NCI-H1105 treated with DMSO at 0.1 percent for 48 hours (cell line): ENCODE measurements at regions not wholly inside any gene's neighbourhood (a gene's known extent, or its start where the extent isn't known, plus 50 kb on each side); places are given as distances from the start of the nearest gene placed in this dataset.
"Not testable (repeated sequence)": the region's sequence is repeated elsewhere in the genome, so short reads cannot be mapped to it uniquely, and the experiment has no call there.

Source experiments
- DNase-seq: peaks from one replicate; lab custom pipeline; 2025; lab: John Stamatoyannopoulos, UW

GRCh38 chr5:126236994-126237393, 186.2 kb upstream of the GRAMD2B start:
- no peak for DNase-seq

- no peak for DNase-seq
These were observed 174.6 kb upstream of the GRAMD2B start for GRCh38 chr5:126248611-126249010.

GRCh38 chr5:126251024-126251423, 172.2 kb upstream of the GRAMD2B start:
- DNase-seq = no peak

- DNase-seq = no peak
These were observed 169.8 kb upstream of the GRAMD2B start for GRCh38 chr5:126253406-126253805.

GRCh38 chr5:126263591-126264184, 159.5 kb upstream of the GRAMD2B start:
- no peak for DNase-seq

- DNase-seq = no peak
These were observed 157.3 kb upstream of the GRAMD2B start for GRCh38 chr5:126265917-126266316.

- no peak for DNase-seq
These were observed 155.8 kb upstream of the GRAMD2B start for GRCh38 chr5:126267438-126267837.

- no peak for DNase-seq
These were observed 154.4 kb upstream of the GRAMD2B start for GRCh38 chr5:126268697-126269315.

- no peak for DNase-seq
These were observed 153.7 kb upstream of the GRAMD2B start for GRCh38 chr5:126269511-126269910.

- DNase-seq = no peak
These were observed 152.1 kb upstream of the GRAMD2B start for GRCh38 chr5:126271141-126271540.

GRCh38 chr5:126274076-126274762, 149.0 kb upstream of the GRAMD2B start:
- no peak for DNase-seq

- DNase-seq = no peak
These were observed 148.5 kb upstream of the GRAMD2B start for GRCh38 chr5:126274763-126275125.

- DNase-seq = no peak
These were observed 145.4 kb upstream of the GRAMD2B start for GRCh38 chr5:126277762-126278161.

GRCh38 chr5:126280343-126280742, 142.9 kb upstream of the GRAMD2B start:
- DNase-seq = no peak

GRCh38 chr5:126280846-126281245, 142.4 kb upstream of the GRAMD2B start:
- no peak for DNase-seq

GRCh38 chr5:126284977-126285696, 138.1 kb upstream of the GRAMD2B start:
- no peak for DNase-seq

- not testable (repeated sequence) for DNase-seq
These were observed 127.1 kb upstream of the GRAMD2B start for GRCh38 chr5:126296121-126296520.

- no peak for DNase-seq
These were observed 122.9 kb upstream of the GRAMD2B start for GRCh38 chr5:126300293-126300692.

- DNase-seq = no peak
These were observed 122.2 kb upstream of the GRAMD2B start for GRCh38 chr5:126301056-126301455.

- DNase-seq = no peak
These were observed 113.3 kb upstream of the GRAMD2B start for GRCh38 chr5:126309860-126310259.

GRCh38 chr5:126311766-126312165, 111.4 kb upstream of the GRAMD2B start:
- no peak for DNase-seq

GRCh38 chr5:126315341-126315740, 107.9 kb upstream of the GRAMD2B start:
- DNase-seq = no peak

GRCh38 chr5:126332326-126332725, 90.9 kb upstream of the GRAMD2B start:
- DNase-seq = no peak
